HT1080 (cell line): ENCODE measurements at regions not wholly inside any gene's neighbourhood (a gene's known extent, or its start where the extent isn't known, plus 50 kb on each side); places are given as distances from the start of the nearest gene placed in this dataset.

Source experiments
- DNase-seq: peaks from one replicate; pipeline ENCODE4 v3.0.0-alpha.2; 2015; ENCODE audit warnings: low read depth

GRCh38 chr18:53819174-53819573 is 405.3 kb downstream of the MBD2 start:
- DNase-seq, result no peak

GRCh38 chr18:53817976-53818950 is 406.2 kb downstream of the MBD2 start:
- no peak for DNase-seq

GRCh38 chr18:53800171-53800570 is 424.3 kb downstream of the MBD2 start:
- DNase-seq, result no peak

GRCh38 chr18:53799134-53799533 is 425.3 kb downstream of the MBD2 start:
- DNase-seq, result peak; percentile 68

GRCh38 chr18:53798516-53798915 is 426.0 kb downstream of the MBD2 start:
- no peak for DNase-seq

- no peak for DNase-seq
Observed at GRCh38 chr18:53797998-53798495, 426.4 kb downstream of the MBD2 start.

GRCh38 chr18:53796040-53796729 is 428.3 kb downstream of the MBD2 start:
- DNase-seq, result peak; percentile 90

- no peak for DNase-seq
Observed at GRCh38 chr18:53795610-53796009, 428.9 kb downstream of the MBD2 start.

GRCh38 chr18:53795061-53795460 is 429.4 kb downstream of the MBD2 start:
- DNase-seq, result peak; percentile 49

GRCh38 chr18:53792762-53793161 is 431.7 kb downstream of the MBD2 start:
- no peak for DNase-seq

- DNase-seq, result no peak
Observed at GRCh38 chr18:53790786-53791185, 433.7 kb downstream of the MBD2 start.

- no peak for DNase-seq
Observed at GRCh38 chr18:53789376-53790247, 434.9 kb downstream of the MBD2 start.

GRCh38 chr18:53785811-53786210 is 438.7 kb downstream of the MBD2 start:
- no peak for DNase-seq

GRCh38 chr18:53784253-53784652 is 440.2 kb downstream of the MBD2 start:
- no peak for DNase-seq

GRCh38 chr18:53780666-53781065 is 443.8 kb downstream of the MBD2 start:
- DNase-seq, result no peak

- no peak for DNase-seq
Observed at GRCh38 chr18:53772293-53772692, 452.2 kb downstream of the MBD2 start.

GRCh38 chr18:53771664-53772063 is 452.8 kb downstream of the MBD2 start:
- DNase-seq, result no peak

GRCh38 chr18:53765211-53765610 is 459.3 kb downstream of the MBD2 start:
- DNase-seq, result no peak

GRCh38 chr18:53764086-53764485 is 460.4 kb downstream of the MBD2 start:
- no peak for DNase-seq

GRCh38 chr18:53757328-53757727 is 467.1 kb downstream of the MBD2 start:
- DNase-seq, result no peak

- no peak for DNase-seq
Observed at GRCh38 chr18:53756610-53756972, 467.9 kb downstream of the MBD2 start.
